Medulla oblongata (tissue), 1 donor: ENCODE measurements at regions not wholly inside any gene's neighbourhood (a gene's known extent, or its start where the extent isn't known, plus 50 kb on each side); places are given as distances from the start of the nearest gene placed in this dataset.

ENCODE experiments used
- DNase-seq: peaks from one replicate; pipeline ENCODE4 v3.0.0-alpha.2; 2015; ENCODE audit errors: extremely low spot score

DNA sequence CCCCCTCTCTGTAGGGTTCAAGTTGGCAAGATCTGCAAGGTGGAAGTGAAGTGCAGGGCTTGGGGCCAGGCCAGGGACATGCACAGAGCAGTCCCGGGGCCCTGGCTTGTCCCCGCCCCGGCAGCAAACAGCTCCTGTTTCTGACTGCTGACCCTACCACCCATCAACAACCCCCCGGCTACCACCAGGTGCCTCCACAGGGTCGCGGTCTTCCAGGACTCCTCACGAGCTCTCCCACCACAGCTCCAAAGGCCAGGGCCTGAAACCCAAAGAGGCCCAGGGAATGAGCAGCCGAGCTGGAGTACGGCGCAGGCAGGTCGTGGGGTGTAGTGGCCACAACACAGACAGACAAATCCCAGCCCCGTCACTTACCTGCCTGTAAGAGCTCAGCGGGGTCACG, 121.3 kb upstream of the SMAD3 start:
- DNase-seq = no peak

DNA sequence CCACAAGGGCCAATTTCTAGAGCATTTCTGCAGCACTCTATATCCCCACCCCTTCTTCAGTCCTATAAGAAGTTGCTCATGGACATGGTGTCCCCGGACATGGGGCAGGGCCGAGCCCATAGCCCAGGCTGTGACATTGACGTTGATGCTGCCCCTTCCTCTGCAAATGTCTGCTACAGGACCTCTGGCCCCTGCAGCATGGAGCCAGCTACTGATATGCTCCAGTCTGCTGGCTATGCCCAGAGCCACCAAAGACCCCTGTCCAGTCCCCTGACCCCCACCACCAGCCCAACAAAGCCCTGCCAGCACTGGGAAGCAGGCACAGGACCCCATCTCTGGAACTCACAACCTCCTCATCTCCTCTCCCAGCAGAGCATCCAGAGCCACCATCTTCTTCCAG, 120.1 kb upstream of the SMAD3 start:
- no peak for DNase-seq

DNA sequence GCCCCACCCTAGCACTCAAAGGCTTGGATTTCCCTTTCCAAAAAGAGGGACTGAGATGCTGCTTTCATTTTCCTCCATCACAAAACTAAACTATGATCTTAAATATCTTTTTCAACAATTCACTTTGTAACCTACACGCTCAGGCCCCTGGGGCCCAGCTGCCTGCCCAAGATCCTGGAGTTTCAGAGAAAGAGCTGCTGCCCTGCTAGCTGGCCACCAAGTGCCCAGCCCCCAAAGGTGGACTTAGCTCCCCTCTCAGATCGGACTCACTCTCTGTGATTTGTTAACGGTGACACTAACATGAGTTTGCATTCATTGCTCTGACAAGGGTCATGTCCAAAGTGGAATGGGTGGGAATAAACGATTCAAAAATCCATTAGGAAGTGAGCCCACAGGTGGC, 119.6 kb upstream of the SMAD3 start:
- no peak for DNase-seq

- DNase-seq = peak; percentile 84
Measured at GRCh38 chr15:66946578-66947164, 118.7 kb upstream of the SMAD3 start.

GRCh38 chr15:66947471-66947870, 117.9 kb upstream of the SMAD3 start:
- DNase-seq = no peak

DNA sequence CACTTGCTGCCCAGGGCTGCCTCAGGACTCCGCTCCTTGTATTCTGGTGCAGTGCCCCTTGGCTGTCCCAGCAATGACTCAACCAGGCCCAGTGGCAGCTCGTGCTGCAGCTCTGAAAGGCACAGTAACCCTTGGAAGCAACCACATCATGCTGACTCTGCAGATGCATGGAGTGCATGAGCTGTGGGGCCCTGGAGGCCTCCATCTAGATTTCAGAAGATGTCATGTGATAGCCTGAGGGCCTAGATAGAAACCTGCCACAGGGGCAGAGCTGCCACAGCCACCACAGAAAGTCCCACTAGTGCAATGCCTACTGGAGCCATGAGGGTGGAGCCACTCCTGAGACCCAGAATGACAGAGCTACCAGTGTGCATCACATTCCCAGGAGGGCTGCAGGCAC, 117.1 kb upstream of the SMAD3 start:
- no peak for DNase-seq

DNA sequence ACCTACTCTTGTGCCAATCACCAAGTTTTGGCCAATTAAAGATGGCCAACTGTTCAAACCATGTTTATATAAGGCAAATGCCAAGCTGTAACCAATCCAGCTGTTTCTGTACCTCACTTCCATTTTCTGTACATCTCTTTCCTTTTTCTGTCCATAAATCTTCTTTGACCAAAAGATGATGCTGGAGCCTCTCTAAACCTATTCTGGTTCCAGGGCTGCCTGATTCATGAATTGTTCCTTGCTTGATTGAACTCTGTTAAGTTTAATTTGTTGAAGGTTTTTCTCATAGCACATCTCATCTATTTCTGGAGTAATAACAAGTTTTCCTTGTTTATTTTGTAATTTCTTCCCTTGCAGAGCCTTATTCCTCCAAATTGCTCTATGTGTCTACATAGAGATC, 115.3 kb upstream of the SMAD3 start:
- DNase-seq = no peak

DNA sequence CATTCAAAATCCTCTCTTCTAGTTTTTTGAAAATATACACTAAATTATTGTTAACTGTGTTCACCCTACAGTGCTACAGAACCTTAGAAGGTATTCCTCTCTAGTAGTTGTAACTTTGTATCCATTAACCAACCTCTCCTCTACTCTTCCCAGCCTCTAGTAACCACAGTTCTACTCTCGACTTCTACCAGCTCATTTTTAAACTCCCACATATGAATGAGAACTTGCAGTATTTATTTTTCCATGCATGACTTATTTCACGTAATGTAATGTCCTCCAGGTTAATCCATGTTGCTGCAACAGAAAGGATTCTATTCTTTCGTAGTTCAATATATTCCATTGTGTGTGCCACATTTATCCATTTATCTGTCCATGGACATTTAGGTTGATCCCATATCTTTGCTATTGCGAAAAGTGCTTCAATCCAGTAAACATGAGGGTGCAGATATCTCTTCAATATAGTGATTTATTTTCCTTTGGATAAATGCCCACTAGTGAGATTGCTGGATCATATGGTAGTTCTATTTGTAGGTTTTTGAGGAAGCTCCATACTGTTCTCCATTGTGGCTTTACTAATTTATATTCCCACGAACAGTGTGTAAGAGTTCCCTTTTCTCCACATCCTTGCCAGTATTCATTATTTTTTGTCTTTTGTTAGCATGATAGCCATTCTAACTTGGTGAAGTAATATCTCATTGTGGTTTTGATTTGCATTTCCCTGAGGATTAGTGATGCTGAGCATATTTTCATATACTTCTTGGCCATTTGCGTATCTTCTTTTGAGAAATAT, 113.7 kb upstream of the SMAD3 start:
- DNase-seq = peak; percentile 21

DNA sequence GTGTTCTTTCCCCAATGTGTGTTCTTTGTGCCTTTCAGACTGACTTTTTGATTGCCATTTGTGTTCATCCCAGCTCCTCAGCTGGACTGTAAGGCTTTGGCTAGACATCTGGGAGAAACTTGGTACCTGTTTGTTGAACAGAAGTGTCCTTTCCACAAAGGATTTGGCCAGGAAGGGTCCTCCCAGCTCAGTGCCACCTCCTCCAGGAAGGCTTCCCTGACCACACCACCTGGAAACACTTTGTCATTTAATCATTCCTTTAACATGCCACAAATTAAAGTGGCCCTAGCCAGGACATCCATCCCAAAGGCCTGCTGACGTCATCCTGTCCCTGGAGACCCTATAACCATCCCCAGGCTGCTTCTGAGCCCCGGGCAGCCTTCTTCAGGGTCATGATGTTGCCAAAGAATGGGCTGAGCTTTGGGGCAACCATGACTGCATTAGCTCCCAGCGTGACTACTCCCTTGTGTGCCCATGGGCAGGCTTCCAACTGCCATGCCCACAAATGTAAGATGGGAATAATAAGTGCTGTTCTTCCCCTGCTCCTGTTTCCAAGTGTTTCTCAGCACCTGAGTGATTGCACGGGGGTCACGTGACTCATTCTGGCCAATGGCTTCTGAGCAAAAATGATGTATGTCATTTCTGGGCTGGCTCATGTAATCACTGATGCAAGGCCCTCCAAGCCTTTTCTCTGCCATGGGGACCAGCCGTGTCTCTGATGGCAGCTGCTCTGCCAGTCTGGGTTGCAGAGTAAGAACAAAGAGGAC, 112.5 kb upstream of the SMAD3 start:
- no peak for DNase-seq

- no peak for DNase-seq
Measured at GRCh38 chr15:66953523-66954229, 111.7 kb upstream of the SMAD3 start.

DNA sequence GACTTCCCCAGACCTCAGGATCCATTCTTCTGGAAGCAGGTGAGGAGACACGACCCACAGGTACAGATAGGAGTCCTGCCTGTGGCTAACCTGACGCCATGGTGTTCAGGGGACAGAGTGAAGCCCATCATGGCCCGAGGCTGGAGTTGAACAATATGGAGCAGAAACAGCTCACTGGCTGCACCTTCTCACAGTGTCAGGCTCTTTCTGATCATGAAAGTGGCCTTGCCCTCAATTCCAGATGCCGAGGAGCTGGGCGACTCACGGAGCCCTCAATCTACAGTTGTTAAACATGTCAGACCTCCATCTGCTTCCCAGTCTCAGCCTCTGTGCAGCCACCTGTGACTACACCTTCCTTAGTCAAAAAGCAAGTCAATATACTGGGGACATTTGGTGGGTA, 110.8 kb upstream of the SMAD3 start:
- DNase-seq = no peak

DNA sequence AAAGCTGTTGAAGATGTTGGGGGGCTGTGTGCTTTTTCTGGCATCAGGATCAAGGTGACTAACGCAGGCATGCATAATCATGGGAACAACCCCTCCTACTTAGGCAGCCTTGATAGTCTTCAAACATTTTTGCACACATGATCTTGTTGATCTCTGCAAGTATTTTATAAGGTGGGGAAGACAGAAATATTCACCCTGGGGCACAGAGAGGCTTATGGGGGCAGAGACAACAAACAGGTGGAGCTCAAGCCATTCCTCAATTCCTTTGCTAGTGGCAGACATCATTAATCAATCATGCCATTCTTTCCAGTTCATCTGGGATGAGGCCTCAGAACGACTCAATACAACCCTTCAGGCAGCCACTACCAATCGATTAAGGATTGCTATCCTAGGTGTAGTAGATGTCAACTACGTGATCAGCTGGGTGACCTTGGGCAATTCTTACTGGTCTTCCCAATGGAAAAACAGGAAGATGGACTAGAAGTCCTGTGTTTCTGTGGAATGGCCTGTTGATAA, 110.3 kb upstream of the SMAD3 start:
- no peak for DNase-seq

GRCh38 chr15:66955871-66956585, 109.4 kb upstream of the SMAD3 start:
- DNase-seq = no peak

GRCh38 chr15:66956672-66957430, 108.6 kb upstream of the SMAD3 start:
- DNase-seq = no peak

- no peak for DNase-seq
Measured at GRCh38 chr15:66957431-66957720, 108.0 kb upstream of the SMAD3 start.

DNA sequence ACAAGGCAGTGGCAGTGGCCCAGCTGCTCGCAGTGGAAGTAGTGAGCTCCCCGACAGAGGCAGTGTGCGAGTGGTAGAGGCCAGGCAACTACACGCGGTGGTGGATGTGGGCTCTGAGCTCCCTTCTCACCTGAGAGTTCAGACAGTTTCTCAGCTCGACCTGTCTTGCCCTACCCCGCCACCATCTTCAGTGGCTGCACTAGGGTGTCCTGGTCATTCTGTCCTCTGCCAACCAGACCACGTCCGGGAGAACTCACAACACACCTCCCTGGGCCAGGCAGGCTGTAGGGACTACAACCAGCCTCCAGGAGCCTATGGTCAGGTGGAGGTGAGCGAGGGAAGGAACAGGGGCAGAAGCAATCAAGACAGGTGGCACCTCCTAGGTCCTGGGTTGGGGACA, 106.3 kb upstream of the SMAD3 start:
- no peak for DNase-seq

DNA sequence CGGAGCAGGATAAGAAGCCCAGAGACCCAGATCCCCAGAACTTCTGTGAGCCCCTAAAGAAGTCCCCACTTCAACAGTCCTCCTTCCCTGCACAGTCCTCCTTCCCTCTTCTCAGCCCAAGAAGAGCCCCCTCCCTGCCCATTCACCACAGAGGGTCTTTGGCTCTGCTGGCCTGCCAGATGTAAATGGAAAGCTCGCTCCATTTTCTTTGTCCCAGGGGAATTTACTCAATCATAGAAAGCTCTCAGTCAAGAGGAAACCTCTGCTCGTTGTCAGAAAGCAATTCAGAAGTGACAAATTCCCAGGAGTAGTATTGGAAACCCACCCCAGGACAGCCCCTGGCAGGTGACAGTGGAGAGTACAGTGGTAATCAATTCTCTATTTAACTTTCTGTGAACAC, 105.5 kb upstream of the SMAD3 start:
- no peak for DNase-seq

DNA sequence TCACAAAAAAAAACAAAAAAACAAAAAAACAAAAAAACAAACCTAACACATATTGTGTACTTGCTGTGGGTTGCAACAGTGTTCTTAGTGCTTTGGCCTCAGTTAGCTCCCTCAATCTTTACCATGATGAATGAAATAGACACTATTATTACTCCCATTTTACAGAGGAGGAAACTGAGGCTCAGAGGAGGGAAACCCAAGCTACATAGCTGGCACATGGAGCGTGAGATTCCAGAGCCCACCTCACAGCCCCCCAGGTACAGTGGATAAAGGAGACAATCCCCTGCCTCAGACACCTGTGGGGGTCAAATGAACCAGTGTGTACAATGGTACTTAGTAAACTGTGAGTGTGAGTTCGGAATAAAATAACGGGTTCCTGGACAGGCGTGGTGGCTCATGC, 104.9 kb upstream of the SMAD3 start:
- no peak for DNase-seq

- no peak for DNase-seq
Measured at GRCh38 chr15:66961407-66961884, 104.0 kb upstream of the SMAD3 start.

GRCh38 chr15:66961901-66962300, 103.5 kb upstream of the SMAD3 start:
- no peak for DNase-seq

DNA sequence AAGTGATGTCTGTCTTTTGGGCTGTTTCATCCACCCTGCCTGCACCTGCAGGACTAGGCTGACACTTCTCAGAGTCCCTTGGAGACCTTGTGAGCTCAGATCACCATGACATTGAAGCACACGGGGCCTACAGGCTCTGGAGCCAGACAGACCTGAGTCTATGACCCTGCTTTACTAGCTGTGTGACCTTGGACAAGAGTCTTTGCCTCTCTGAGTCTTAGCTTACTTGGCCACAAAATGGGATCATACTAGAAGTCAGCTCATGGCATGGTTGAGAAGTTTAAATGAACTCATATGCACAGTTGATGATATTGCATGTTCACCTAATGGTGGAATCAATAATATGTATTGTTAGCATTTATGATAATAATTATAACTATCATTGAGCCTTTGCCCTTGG, 102.9 kb upstream of the SMAD3 start:
- DNase-seq = no peak
